SU-DHL-6 (cell line): ENCODE measurements at regions not wholly inside any gene's neighbourhood (a gene's known extent, or its start where the extent isn't known, plus 50 kb on each side); places are given as distances from the start of the nearest gene placed in this dataset.

Experiments
- H2AFZ ChIP-seq: fragments of 200-600 bp; sonication (generic); 2 replicates; pipeline ENCODE4 v1.6.1; 2014; ENCODE audit warnings: low read depth, mild to moderate bottlenecking, moderate library complexity, mixed read lengths, antibody characterized with exemption, low read length; ENCODE audit not compliant: severe bottlenecking
- H3F3A ChIP-seq: fragments of 200-600 bp; shearing (Covaris generic); 2 replicates; pipeline ENCODE4 v1.6.0; 2016; ENCODE audit warnings: antibody characterized with exemption, mild to moderate bottlenecking; ENCODE audit not compliant: insufficient read depth
- H3K27ac ChIP-seq: fragments of 200-600 bp; sonication (generic); 2 replicates; pipeline ENCODE4 v1.5.1; 2016; ENCODE audit warnings: low read depth, mild to moderate bottlenecking, low read length, moderate library complexity, mixed read lengths
- H3K27me3 ChIP-seq: fragments of 200-600 bp; sonication (generic), shearing (Covaris generic); 2 replicates; pipeline ENCODE4 v1.6.0; 2014; ENCODE audit warnings: mild to moderate bottlenecking, low read length
- H3K36me3 ChIP-seq: fragments of 200-600 bp; sonication (generic); 2 replicates; pipeline ENCODE4 v1.6.1; 2014; ENCODE audit warnings: mild to moderate bottlenecking, low read length, mixed read lengths
- H3K4me2 ChIP-seq: fragments of 300-600, 200-600 bp; shearing (Covaris generic), sonication (generic); 2 replicates; pipeline ENCODE4 v1.6.0; 2014; ENCODE audit warnings: low read length, low read depth, mild to moderate bottlenecking; ENCODE audit not compliant: poor library complexity, severe bottlenecking
- H3K4me3 ChIP-seq: fragments of 200-600 bp; sonication (generic); 2 replicates; pipeline ENCODE4 v1.5.1; 2014; ENCODE audit warnings: antibody characterized with exemption, low read length, mild to moderate bottlenecking, mixed read lengths; ENCODE audit not compliant: insufficient read depth, poor library complexity, severe bottlenecking
- H3K79me2 ChIP-seq: fragments of 200-600 bp; sonication (generic); 2 replicates; pipeline ENCODE4 v1.6.1; 2014; ENCODE audit warnings: mild to moderate bottlenecking, low read length, moderate library complexity; ENCODE audit not compliant: insufficient read depth
- H3K9ac ChIP-seq: fragments of 200-600 bp; sonication (generic); 2 replicates; pipeline ENCODE4 v1.7.0; 2014; ENCODE audit warnings: mild to moderate bottlenecking, low read length
- H3K9me2 ChIP-seq: fragments of 200-600 bp; sonication (generic); replicated peaks from 2 replicates; pipeline ENCODE4 v1.6.1; 2014; ENCODE audit warnings: low read length; ENCODE audit not compliant: insufficient read depth
- H3K9me3 ChIP-seq: fragments of 200-600 bp; sonication (generic); 2 replicates; pipeline ENCODE4 v1.6.1; 2014; ENCODE audit warnings: low read length, mixed read lengths; ENCODE audit not compliant: insufficient read depth
- H4K20me1 ChIP-seq: fragments of 200-600 bp; sonication (generic); 2 replicates; pipeline ENCODE4 v1.6.1; 2014; ENCODE audit warnings: low read depth, mild to moderate bottlenecking, antibody characterized with exemption, low read length, moderate library complexity, mixed read lengths
- EZH2phosphoT487 ChIP-seq: fragments of 200-600 bp; sonication (generic), shearing (Covaris generic); conservative IDR thresholded peaks from 2 replicates; pipeline ENCODE4 v1.6.1; 2018; ENCODE audit warnings: mild to moderate bottlenecking, antibody characterized with exemption, low read length, moderate library complexity, mixed read lengths
- TF ChIP-seq, protein P1 (sequence below): fragments of 200-600 bp; sonication (generic); IDR thresholded peaks from one replicate; pipeline ENCODE4 v1.5.1; 2017; ENCODE audit warnings: antibody characterized with exemption, mild to moderate bottlenecking, low read length, moderate library complexity; ENCODE audit not compliant: insufficient read depth, poor library complexity, severe bottlenecking

- no peaks in the 10 kb centered on the region for H3K79me2 ChIP-seq
- no peak overlapping the region for H3K27ac ChIP-seq
- no peaks in the 10 kb centered on the region for H3F3A ChIP-seq
- no peaks in the 10 kb centered on the region for H3K27me3 ChIP-seq
- H2AFZ ChIP-seq = no peak overlapping the region
- H3K4me3 ChIP-seq = no peak overlapping the region
- no peaks in the 10 kb centered on the region for H3K9me3 ChIP-seq
- no peaks in the 10 kb centered on the region for H4K20me1 ChIP-seq
- H3K9ac ChIP-seq = no peak overlapping the region
- no peak for TF ChIP-seq EZH2phosphoT487
- TF ChIP-seq, protein P1, sequence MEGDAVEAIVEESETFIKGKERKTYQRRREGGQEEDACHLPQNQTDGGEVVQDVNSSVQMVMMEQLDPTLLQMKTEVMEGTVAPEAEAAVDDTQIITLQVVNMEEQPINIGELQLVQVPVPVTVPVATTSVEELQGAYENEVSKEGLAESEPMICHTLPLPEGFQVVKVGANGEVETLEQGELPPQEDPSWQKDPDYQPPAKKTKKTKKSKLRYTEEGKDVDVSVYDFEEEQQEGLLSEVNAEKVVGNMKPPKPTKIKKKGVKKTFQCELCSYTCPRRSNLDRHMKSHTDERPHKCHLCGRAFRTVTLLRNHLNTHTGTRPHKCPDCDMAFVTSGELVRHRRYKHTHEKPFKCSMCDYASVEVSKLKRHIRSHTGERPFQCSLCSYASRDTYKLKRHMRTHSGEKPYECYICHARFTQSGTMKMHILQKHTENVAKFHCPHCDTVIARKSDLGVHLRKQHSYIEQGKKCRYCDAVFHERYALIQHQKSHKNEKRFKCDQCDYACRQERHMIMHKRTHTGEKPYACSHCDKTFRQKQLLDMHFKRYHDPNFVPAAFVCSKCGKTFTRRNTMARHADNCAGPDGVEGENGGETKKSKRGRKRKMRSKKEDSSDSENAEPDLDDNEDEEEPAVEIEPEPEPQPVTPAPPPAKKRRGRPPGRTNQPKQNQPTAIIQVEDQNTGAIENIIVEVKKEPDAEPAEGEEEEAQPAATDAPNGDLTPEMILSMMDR = no peak
- no peak overlapping the region for H3K4me2 ChIP-seq
- no peaks in the 10 kb centered on the region for H3K9me2 ChIP-seq
- H3K36me3 ChIP-seq = no peaks in the 10 kb centered on the region
Measured at GRCh38 chr9:90974643-90975245, 173.1 kb downstream of the SYK start.

- no peaks in the 10 kb centered on the region for H3K9me3 ChIP-seq
- H3K4me3 ChIP-seq = no peak overlapping the region
- H3F3A ChIP-seq = no peaks in the 10 kb centered on the region
- H3K9me2 ChIP-seq = no peaks in the 10 kb centered on the region
- no peak overlapping the region for H3K9ac ChIP-seq
- no peaks in the 10 kb centered on the region for H4K20me1 ChIP-seq
- no peak overlapping the region for H2AFZ ChIP-seq
- H3K27me3 ChIP-seq = no peaks in the 10 kb centered on the region
- H3K4me2 ChIP-seq = no peak overlapping the region
- no peak overlapping the region for H3K27ac ChIP-seq
- no peak for TF ChIP-seq EZH2phosphoT487
- TF ChIP-seq, protein P1 = no peak
- H3K79me2 ChIP-seq = no peaks in the 10 kb centered on the region
- no peaks in the 10 kb centered on the region for H3K36me3 ChIP-seq
Measured at GRCh38 chr9:90975781-90976538, 174.3 kb downstream of the SYK start.

GRCh38 chr9:90979138-90979551, 177.5 kb downstream of the SYK start:
- no peak overlapping the region for H2AFZ ChIP-seq

More at GRCh38 chr9:90979138-90979551, 177.5 kb downstream of the SYK start:
- Histone ChIP-seq H3K27me3 (no peaks in the 10 kb centered on the region), H3F3A (no peaks in the 10 kb centered on the region), H3K9ac (no peak overlapping the region), H4K20me1 (no peaks in the 10 kb centered on the region), H3K79me2 (no peaks in the 10 kb centered on the region), H3K9me2 (no peaks in the 10 kb centered on the region), H3K4me3 (no peak overlapping the region), H3K36me3 (no peaks in the 10 kb centered on the region), H3K27ac (no peak overlapping the region), H3K4me2 (no peak overlapping the region), H3K9me3 (no peaks in the 10 kb centered on the region)
- TF ChIP-seq, protein P1 = no peak
- no peak for TF ChIP-seq EZH2phosphoT487
